IPS DF 6.9 (cell line): ENCODE measurements at regions not wholly inside any gene's neighbourhood (a gene's known extent, or its start where the extent isn't known, plus 50 kb on each side); places are given as distances from the start of the nearest gene placed in this dataset.
"Not testable (repeated sequence)": the region's sequence is repeated elsewhere in the genome, so short reads cannot be mapped to it uniquely, and the experiment has no call there.

Source experiments
- DNase-seq: peaks from one replicate; pipeline ENCODE4 v3.0.0-alpha.2; 2013; ENCODE audit warnings: low read depth, low spot score
- H3K27ac ChIP-seq: one replicate; pipeline ENCODE4 v1.5.1; 2013; ENCODE audit warnings: low read length, control low read depth
- H3K27me3 ChIP-seq: 2 replicates; pipeline ENCODE4 v1.6.1; 2013; ENCODE audit warnings: mild to moderate bottlenecking, low read length; ENCODE audit not compliant: control insufficient read depth, insufficient read depth
- H3K36me3 ChIP-seq: 2 replicates; pipeline ENCODE4 v1.6.1; 2013; ENCODE audit warnings: low read length; ENCODE audit not compliant: control insufficient read depth, insufficient read depth
- H3K4me1 ChIP-seq: 2 replicates; pipeline ENCODE4 v1.6.1; 2013; ENCODE audit warnings: low read length; ENCODE audit not compliant: control insufficient read depth, insufficient read depth
- H3K4me3 ChIP-seq: 2 replicates; pipeline ENCODE4 v1.5.1; 2013; ENCODE audit warnings: mild to moderate bottlenecking, low read length
- H3K9me3 ChIP-seq: 2 replicates; pipeline ENCODE4 v1.6.1; 2013; ENCODE audit warnings: low read length, inconsistent platforms; ENCODE audit not compliant: control insufficient read depth, insufficient read depth
- WGBS: extraction: QIAGEN DNeasy Blood & Tissue Kit; methylation state at CpG from one replicate; pipeline ENCODE4 v1.1.7; 2013; ENCODE audit warnings: mixed read lengths, missing lambda C conversion rate; ENCODE audit not compliant: insufficient read length, insufficient coverage; 5-methylcytosine and 5-hydroxymethylcytosine counted together

DNA sequence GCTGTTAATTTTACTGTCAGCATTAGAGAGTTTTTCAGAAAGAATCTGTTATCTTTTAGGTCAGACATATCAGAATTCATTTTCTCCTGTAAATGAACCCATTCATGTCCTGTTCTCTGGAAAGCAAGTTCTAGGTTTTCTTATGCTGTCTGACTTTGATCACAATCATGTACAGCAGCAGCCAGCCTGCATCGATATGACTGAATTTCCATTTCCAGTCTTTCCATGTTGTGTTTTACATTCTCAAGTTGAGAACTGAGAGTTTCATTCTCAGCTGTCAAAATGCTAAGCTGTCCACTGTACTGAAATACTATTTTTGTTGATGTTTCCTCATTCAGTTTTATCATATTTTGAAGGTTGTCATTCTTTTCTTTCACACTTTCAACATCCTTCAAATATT lies 103.3 kb upstream of the VOPP1 start:
- not testable (repeated sequence) for H3K4me3 ChIP-seq, H3K27me3 ChIP-seq, H3K27ac ChIP-seq, H3K9me3 ChIP-seq, H3K36me3 ChIP-seq, DNase-seq, H3K4me1 ChIP-seq
- WGBS, result no CpG with 5 or more reads among the region's 1 CpG

DNA sequence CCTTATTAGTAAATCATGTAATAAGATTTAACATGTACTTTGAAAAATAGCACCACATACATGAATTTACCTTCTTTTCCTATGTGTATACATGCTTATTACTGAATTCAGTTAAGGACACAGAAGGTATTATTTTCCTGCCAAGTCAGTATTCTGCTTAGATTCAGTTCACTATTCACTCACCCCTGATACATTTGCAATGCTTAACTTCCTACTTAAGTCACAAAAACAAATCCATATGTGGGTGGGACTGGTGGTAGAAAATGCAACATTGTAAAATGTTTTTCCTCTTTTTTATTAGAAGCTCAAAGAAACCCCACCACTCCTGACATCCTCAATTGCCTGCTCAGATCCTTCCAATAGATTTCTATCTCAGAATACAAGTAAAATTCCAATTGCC lies 101.2 kb upstream of the VOPP1 start:
- H3K4me3 ChIP-seq, H3K9me3 ChIP-seq, H3K36me3 ChIP-seq, DNase-seq, H3K4me1 ChIP-seq, H3K27ac ChIP-seq, H3K27me3 ChIP-seq: not testable (repeated sequence)

- DNase-seq, H3K36me3 ChIP-seq, H3K27me3 ChIP-seq, H3K4me3 ChIP-seq, H3K27ac ChIP-seq, H3K4me1 ChIP-seq, H3K9me3 ChIP-seq: not testable (repeated sequence)
- WGBS, result no CpG with 5 or more reads among the region's 1 CpG
Measured at GRCh38 chr7:55672084-55672483, 99.8 kb upstream of the VOPP1 start.

- Histone ChIP-seq H3K27ac (no peak overlapping the region), H3K36me3 (no peaks in the 10 kb centered on the region), H3K27me3 (no peaks in the 10 kb centered on the region), H3K4me1 (no peaks in the 10 kb centered on the region), H3K4me3 (no peak overlapping the region), H3K9me3 (peaks cover 6% of the 10 kb centered on the region)
- WGBS, result no CpG with 5 or more reads among the region's 4 CpGs
- DNase-seq, result no peak
Measured at GRCh38 chr7:55657654-55658053, 85.4 kb upstream of the VOPP1 start.

DNA sequence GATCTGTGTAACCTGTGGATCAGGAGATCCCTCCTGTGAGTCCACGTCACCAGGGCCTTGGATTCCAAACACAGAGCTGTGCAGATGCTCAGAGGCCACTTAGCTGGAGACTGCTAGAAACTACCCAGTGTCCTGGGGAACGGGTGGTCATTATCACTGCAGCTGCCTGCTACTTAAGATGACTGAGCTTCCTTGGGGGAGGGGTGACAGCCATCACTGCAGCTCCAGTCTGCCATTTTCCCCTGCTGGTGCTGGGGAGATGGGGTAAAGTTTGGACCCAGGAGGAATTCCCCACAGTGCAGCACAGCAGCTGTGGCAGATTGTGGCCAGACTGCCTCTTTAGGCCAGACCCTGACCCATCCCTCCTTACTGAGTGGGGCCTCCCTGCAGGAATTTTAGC lies 78.8 kb upstream of the VOPP1 start:
- Histone ChIP-seq H3K4me3 (no peak overlapping the region), H3K9me3 (no peaks in the 10 kb centered on the region; the same call in 1 of the 2 replicates), H3K4me1 (no peaks in the 10 kb centered on the region), H3K36me3 (no peaks in the 10 kb centered on the region), H3K27me3 (no peaks in the 10 kb centered on the region), H3K27ac (no peak overlapping the region)
- no CpG with 5 or more reads among the region's 2 CpGs for WGBS
- no peak for DNase-seq

GRCh38 chr7:55649238-55649637 lies 76.9 kb upstream of the VOPP1 start:
- Histone ChIP-seq H3K4me1 (no peaks in the 10 kb centered on the region), H3K27me3 (no peaks in the 10 kb centered on the region), H3K4me3 (no peak overlapping the region), H3K27ac (no peak overlapping the region), H3K36me3 (no peaks in the 10 kb centered on the region), H3K9me3 (no peaks in the 10 kb centered on the region; the same call in 1 of the 2 replicates)
- DNase-seq, result no peak
- 100% methylated on average over 1 of the region's 4 CpGs for WGBS

DNA sequence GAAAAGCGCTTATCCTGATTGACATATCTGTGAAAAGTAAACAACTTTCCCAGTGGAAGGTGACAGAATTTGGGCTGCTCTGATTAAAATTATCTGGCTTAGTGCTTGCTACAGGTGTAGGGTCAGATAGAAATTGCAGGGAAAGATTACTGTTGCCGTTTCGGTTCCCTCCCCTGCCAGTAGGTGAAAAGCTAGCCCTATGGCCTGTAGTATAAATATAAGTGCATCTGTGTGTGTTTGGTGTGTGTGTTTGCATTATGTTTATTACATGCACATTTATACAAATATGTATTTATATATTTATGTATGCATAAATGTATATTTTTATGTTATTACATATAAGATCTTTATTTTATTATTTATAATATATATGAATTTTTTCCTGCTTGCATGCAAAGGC lies 72.3 kb upstream of the VOPP1 start:
- H3K27ac ChIP-seq, result no peak overlapping the region
- WGBS, result no CpG with 5 or more reads among the region's 3 CpGs
- H3K9me3 ChIP-seq, result no peaks in the 10 kb centered on the region
- H3K27me3 ChIP-seq, result no peaks in the 10 kb centered on the region
- H3K4me1 ChIP-seq, result no peaks in the 10 kb centered on the region
- H3K4me3 ChIP-seq, result no peak overlapping the region
- no peak for DNase-seq
- no peaks in the 10 kb centered on the region for H3K36me3 ChIP-seq

DNA sequence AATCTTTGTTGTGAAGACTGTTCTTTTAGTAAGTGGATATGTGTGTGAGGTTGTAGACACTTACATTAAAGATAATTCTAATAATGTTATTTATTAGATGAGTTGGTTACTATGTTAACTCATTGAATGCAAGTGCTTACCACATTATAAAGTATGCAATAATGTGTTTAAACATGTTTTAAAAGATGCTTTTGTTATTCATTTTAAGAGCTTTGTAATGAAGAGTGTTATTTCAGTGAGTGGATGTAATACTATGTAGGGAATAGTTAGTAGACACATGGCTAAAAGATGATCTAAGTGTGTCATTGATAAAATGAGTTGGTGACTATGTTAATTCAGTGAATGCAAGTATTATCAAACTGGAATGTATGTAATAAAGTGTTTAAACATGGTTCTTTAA lies 70.0 kb upstream of the VOPP1 start:
- no peak for DNase-seq

DNA sequence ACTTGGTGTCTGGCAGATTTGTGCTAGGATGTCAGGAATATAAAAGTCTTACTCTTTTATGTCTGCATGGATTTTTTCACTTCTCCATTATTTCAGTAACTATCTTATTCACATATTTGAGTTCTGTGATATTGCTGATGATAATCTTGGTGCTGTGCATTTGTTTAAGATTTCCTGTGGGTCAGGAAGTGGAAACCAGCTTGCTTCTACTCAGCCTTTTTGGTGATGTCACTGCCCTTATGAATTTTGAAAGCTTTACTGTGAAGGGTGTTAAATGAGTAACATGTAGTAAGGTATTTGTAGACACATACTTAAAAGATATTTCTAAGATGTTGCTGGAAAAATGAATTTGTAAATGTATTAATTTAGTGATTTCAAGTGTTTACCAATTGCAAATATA lies 69.5 kb upstream of the VOPP1 start:
- no peaks in the 10 kb centered on the region for H3K36me3 ChIP-seq

More for the DNA sequence above, 70.0 kb upstream of the VOPP1 start:
- Histone ChIP-seq H3K4me1 (no peaks in the 10 kb centered on the region), H3K9me3 (no peaks in the 10 kb centered on the region), H3K27ac (no peak overlapping the region), H3K36me3 (no peaks in the 10 kb centered on the region), H3K27me3 (no peaks in the 10 kb centered on the region), H3K4me3 (no peak overlapping the region)

GRCh38 chr7:55641273-55641691 lies 69.0 kb upstream of the VOPP1 start:
- peak; percentile 47 for DNase-seq
- Histone ChIP-seq H3K4me1 (no peaks in the 10 kb centered on the region), H3K27ac (no peak overlapping the region), H3K27me3 (no peaks in the 10 kb centered on the region), H3K4me3 (no peak overlapping the region), H3K9me3 (no peaks in the 10 kb centered on the region), H3K36me3 (no peaks in the 10 kb centered on the region)
- WGBS, result no CpG with 5 or more reads among the region's 1 CpG

More for the DNA sequence above, 69.5 kb upstream of the VOPP1 start:
- no peak for DNase-seq
- Histone ChIP-seq H3K9me3 (no peaks in the 10 kb centered on the region), H3K4me1 (no peaks in the 10 kb centered on the region), H3K27me3 (no peaks in the 10 kb centered on the region), H3K4me3 (no peak overlapping the region), H3K27ac (no peak overlapping the region)

GRCh38 chr7:55639640-55640039 lies 67.3 kb upstream of the VOPP1 start:
- no peak overlapping the region for H3K4me3 ChIP-seq
- no peak overlapping the region for H3K27ac ChIP-seq
- H3K36me3 ChIP-seq, result no peaks in the 10 kb centered on the region
- no peaks in the 10 kb centered on the region for H3K27me3 ChIP-seq
- DNase-seq, result no peak
- H3K4me1 ChIP-seq, result no peaks in the 10 kb centered on the region
- no CpG with 5 or more reads among the region's 1 CpG for WGBS
- H3K9me3 ChIP-seq, result no peaks in the 10 kb centered on the region
